HG02798 (cell line): ENCODE measurements at regions not wholly inside any gene's neighbourhood (a gene's known extent, or its start where the extent isn't known, plus 50 kb on each side); places are given as distances from the start of the nearest gene placed in this dataset.

Experiments
- ATAC-seq: cut with Tn5 transposase; IDR thresholded peaks from one replicate; pipeline ENCODE4 v1.9.1; 2021; ENCODE audit warnings: mild to moderate bottlenecking; ENCODE audit not compliant: unreplicated experiment, poor library complexity

- ATAC-seq = no peak
Measured at GRCh38 chr2:8211384-8211783, 470.5 kb upstream of the ID2 start.

DNA sequence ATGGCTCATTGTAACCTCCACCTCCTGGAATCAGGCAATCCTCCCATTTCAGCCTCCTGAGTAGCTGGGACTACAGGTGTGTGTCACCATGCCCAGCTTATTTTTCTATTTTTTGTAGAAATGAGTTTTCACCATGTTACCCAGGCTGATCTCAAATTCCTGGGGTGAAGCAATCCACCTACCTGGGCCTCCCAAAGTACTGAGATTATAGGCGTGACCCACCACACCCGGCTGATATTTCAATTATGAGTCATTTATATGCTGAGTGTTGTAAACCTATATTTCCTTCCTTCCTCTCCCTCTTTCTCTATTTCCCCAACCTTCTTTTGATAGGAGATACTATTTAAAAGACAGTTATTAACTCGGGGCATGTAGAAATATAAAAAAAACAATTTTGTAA is 469.6 kb upstream of the ID2 start:
- ATAC-seq = no peak

DNA sequence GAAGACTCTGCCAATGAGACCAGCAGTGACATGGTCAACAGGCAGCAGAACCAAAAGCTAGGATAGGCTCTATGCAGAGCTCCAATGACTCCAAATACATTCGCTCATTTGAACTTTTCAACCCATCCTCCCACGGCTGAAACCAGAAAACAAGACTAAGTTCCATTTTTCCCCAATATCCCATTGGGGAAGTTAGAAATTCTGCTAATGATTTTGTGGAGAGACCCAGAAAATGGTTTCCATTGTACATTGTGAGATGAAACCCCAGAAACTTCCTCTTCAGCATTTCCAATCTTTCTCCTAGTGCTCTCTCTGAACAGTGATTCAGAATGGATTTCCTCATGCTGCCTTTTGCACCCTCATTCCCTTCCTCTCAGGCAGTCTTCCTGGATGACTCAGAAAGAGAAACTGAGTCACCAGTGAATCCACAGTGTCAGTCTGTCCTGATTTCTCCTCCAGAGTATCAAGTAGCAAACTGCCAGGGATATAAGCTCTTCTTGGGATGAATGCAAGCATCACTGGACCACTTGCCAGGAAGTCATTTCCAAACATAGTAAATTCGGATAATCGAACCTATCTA is 467.7 kb upstream of the ID2 start:
- ATAC-seq = no peak

GRCh38 chr2:8215159-8215863 is 466.5 kb upstream of the ID2 start:
- ATAC-seq = no peak

- no peak for ATAC-seq
Measured at GRCh38 chr2:8215982-8216381, 465.9 kb upstream of the ID2 start.

DNA sequence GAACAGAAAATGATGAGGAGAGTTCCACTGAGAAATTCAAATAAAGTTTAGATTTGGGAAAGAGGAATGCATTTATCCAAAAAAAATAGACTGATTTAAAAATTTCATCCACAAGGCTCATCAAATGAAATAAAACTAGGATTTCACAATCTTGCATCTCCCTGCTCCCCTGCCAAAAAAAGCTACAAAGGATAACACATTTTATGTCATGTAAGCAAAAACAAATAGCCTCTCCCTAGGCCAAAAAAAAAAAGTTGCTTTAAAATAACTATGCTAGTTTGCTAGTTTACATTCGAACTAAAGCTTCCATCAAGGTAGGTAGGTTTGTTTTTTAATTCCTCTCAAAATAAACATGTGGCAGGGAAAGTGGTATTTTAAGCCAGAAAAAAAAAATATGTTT is 465.5 kb upstream of the ID2 start:
- ATAC-seq = no peak

DNA sequence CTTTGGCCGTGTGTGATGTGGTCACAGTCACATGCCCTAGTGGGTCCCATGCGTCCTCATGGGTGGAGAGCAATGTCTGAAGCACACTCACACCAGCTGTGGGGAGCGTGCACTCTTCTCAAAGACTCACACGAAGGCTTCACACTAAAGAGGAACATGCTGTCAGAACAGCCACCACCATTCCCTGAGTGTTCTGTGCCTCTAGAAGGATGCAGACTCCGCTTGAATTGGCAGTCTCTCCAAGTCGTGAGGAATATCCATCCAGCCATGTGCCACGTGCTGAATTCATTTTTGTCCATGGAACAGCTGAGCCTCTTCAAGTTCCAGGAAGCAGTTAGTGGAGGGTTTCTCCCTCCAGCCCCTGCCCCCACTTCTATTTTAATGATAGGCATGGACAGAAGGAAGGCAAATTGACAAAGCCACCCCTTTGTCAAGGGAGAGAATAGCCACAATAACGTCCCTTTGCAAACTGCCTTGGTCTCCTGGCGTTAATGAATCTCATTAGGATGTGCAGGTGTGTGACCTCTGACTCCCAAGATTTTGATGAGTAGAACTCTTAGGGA is 464.3 kb upstream of the ID2 start:
- no peak for ATAC-seq

GRCh38 chr2:8219096-8219495 is 462.8 kb upstream of the ID2 start:
- no peak for ATAC-seq

GRCh38 chr2:8219631-8220355 is 462.1 kb upstream of the ID2 start:
- ATAC-seq = no peak

GRCh38 chr2:8222979-8223694 is 458.7 kb upstream of the ID2 start:
- no peak for ATAC-seq

DNA sequence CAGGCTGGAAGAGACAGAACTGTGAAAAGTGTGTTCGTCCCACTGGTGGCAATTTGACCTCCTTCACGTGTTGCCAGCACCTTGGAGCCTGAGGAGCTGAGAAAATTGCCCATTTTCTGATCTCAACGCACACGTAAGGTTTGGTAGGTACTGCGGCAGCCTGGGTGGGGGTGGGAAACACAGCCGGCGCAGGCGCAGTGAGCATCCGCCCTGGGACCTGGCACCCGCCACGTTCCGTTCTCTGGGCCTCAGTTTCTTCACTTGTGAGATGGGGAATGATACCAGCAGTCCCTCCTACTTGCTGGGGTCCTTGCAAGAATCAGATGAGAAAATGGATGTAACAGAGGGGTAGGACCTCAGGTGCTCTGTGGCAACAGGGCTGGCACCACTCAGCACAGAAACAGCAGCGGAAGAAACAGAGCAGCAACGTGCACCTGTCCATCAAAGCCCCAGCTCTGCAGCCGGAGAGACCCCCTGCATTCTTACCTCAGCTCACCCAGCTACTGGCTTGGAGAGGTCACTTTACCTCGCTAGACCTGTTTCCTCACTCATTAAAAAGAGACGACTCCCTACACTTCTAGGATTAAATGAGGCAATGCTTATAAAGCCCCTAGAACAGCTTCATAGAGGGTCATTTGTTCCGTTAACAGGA is 458.0 kb upstream of the ID2 start:
- no peak for ATAC-seq

DNA sequence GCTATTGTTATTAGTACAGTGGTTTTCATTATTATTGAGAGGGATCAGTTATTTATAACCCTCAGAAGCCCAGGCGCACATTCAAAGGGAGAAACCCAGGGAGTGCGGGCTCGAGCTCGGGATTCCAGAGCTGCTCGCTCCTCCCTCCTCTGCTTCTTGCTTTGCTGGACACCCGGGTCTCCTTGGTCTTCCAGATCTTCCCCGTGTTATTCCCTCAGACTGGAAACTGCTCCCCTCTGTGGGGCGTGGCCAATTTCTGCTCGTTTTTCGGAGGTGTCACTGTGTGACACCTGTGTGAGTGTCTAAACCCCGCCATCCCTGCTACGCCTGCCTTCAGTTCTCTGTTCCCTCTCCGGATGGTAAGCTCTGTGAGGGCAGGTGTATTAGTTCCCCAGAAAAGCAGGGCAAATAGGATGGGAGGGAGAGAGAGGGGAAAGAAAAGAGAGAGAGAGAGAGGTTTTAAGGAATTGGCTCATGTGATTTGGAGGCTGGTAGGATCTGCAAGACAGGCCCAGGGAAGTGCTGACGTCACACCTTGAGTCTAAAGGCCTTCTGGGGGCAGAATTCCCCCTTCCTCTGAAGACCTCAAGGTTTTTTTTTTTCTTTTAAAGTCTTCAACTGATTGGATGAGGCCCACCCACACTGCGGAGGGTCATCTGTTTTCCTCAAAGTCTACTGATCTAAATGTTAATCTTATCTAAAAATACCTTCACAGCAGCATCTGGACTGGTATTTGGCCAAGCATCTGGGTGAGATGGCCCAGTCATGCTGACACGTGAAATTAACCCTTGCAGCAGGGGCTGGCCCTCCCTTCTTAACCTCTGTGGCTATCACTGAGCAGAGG is 457.3 kb upstream of the ID2 start:
- ATAC-seq = no peak

GRCh38 chr2:8225266-8225665 is 456.6 kb upstream of the ID2 start:
- ATAC-seq = no peak

GRCh38 chr2:8225798-8226197 is 456.1 kb upstream of the ID2 start:
- ATAC-seq = no peak

GRCh38 chr2:8229546-8229986 is 452.3 kb upstream of the ID2 start:
- peak; percentile 94 for ATAC-seq

DNA sequence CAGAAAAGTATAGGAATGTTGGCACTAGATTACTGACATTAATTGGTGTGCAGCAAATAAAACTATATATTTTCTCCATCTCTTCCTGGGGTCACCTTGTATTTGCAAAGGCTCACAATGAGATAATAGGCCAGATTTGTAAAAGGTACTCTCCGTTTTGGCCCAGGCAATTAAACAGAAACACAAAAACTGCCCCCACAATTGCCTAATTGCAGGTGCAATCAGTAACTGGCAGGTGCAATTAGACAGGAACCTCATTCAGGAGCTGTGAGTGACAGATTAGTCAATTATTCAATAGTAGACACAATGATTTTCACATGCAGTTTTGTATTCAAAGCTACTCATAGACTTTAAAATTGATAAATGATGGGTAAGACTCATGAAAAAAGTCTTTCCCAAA is 451.4 kb upstream of the ID2 start:
- no peak for ATAC-seq

DNA sequence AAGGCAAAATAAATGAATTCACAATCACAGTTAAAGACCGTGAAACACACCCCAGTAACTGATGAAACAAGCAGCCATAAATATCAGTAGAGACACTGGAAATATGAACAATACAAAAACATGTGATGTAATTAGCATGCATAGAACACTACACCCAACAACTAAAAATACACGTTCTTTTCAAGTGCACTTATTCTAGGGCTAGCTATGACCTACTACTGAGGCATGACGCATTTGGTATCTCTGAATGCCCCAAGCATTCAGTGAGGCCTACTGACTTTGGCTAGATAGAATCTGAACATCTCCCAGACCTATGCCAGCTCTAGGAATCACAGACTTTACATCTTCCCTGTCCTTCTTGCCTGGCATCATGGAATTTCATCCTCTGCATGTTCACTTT is 450.0 kb upstream of the ID2 start:
- no peak for ATAC-seq

DNA sequence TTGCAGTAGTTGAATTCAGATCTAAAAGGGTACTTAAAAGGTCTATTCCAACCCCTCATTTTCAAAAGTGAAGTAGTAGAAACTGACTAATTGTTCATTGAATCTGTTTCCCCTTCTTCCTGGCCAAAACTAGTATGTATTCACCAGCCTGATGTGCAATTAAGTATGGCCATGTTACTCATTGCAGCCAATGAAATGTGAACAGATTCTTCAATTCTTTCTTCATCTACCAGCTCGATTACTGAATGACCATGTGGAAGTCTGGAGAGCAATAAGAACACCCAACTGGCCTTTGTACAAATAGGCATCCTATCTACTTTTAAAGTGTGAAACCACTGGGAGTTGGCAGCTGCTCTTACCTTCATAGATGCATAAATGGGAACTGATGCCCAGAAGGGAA is 449.0 kb upstream of the ID2 start:
- ATAC-seq = no peak

- peak; percentile 18 for ATAC-seq
Measured at GRCh38 chr2:8234253-8234652, 447.6 kb upstream of the ID2 start.
